HFFc6 (cell line): ENCODE measurements at regions not wholly inside any gene's neighbourhood (a gene's known extent, or its start where the extent isn't known, plus 50 kb on each side); places are given as distances from the start of the nearest gene placed in this dataset.

Experiments used
- DNase-seq: peaks from one replicate; pipeline ENCODE4 v3.0.0-alpha.2; 2018
- H3K27ac Mint-ChIP-seq: 2 replicates; pipeline ENCODE4 v1.8.0; 2020; ENCODE audit warnings: mild to moderate bottlenecking, mixed read lengths
- H3K27me3 Mint-ChIP-seq: 2 replicates; pipeline ENCODE4 v1.8.0; 2021; ENCODE audit warnings: mild to moderate bottlenecking, moderate library complexity, mixed read lengths; ENCODE audit not compliant: insufficient read depth
- H3K36me3 Mint-ChIP-seq: 2 replicates; pipeline ENCODE4 v1.8.0; 2021; ENCODE audit warnings: low read depth, mixed read lengths
- H3K4me1 Mint-ChIP-seq: 2 replicates; pipeline ENCODE4 v1.8.0; 2020; ENCODE audit warnings: low read depth, mixed read lengths
- H3K4me3 Mint-ChIP-seq: 2 replicates; pipeline ENCODE4 v1.8.0; 2020; ENCODE audit warnings: mild to moderate bottlenecking, moderate library complexity, mixed read lengths
- H3K9me3 Mint-ChIP-seq: 2 replicates; pipeline ENCODE4 v1.8.0; 2020; ENCODE audit warnings: mild to moderate bottlenecking, mixed read lengths
- CTCF ChIP-seq: fragments of 200-600 bp; sonication (generic); IDR thresholded peaks from 2 replicates; pipeline ENCODE4 v1.5.0; 2021; ENCODE audit warnings: antibody characterized with exemption, mild to moderate bottlenecking

GRCh38 chr5:6856653-6857052, 143.4 kb downstream of the TENT4A start:
- Mint-ChIP-seq H3K4me3 (no peak overlapping the region), H3K36me3 (0 out of 2 replicates have a peak, but pooled peaks cover 4% of the 10 kb centered on the region), H3K9me3 (peaks cover 39% of the 10 kb centered on the region), H3K27ac (no peak overlapping the region), H3K4me1 (no peaks in the 10 kb centered on the region), H3K27me3 (peaks cover 6% of the 10 kb centered on the region)
- no peak for TF ChIP-seq CTCF
- DNase-seq, result no peak

GRCh38 chr5:6858419-6858818, 145.2 kb downstream of the TENT4A start:
- Mint-ChIP-seq H3K4me1 (no peaks in the 10 kb centered on the region), H3K27ac (no peak overlapping the region), H3K9me3 (peaks cover 30% of the 10 kb centered on the region; the same call in 1 of the 2 replicates), H3K4me3 (no peak overlapping the region), H3K27me3 (peaks cover 6% of the 10 kb centered on the region), H3K36me3 (0 out of 2 replicates have a peak, but pooled peaks cover 4% of the 10 kb centered on the region)
- DNase-seq, result no peak
- TF ChIP-seq CTCF, result no peak

- no peak for DNase-seq
- H3K4me3 Mint-ChIP-seq, result no peak overlapping the region
- peaks cover 6% of the 10 kb centered on the region for H3K27me3 Mint-ChIP-seq
- H3K27ac Mint-ChIP-seq, result no peak overlapping the region
- no peak for TF ChIP-seq CTCF
- peaks cover 24% of the 10 kb centered on the region; the same call in 1 of the 2 replicates for H3K9me3 Mint-ChIP-seq
- H3K4me1 Mint-ChIP-seq, result no peaks in the 10 kb centered on the region
- 0 out of 2 replicates have a peak, but pooled peaks cover under 1% of the 10 kb centered on the region for H3K36me3 Mint-ChIP-seq
These were observed 145.8 kb downstream of the TENT4A start for GRCh38 chr5:6859023-6859422.

GRCh38 chr5:6859951-6860638, 146.9 kb downstream of the TENT4A start:
- Mint-ChIP-seq H3K27ac (no peak overlapping the region), H3K36me3 (no peaks in the 10 kb centered on the region), H3K9me3 (peaks cover 14% of the 10 kb centered on the region; the same call in 1 of the 2 replicates), H3K4me1 (no peaks in the 10 kb centered on the region), H3K4me3 (no peak overlapping the region), H3K27me3 (peaks cover 6% of the 10 kb centered on the region)
- no peak for TF ChIP-seq CTCF
- no peak for DNase-seq

- no peak overlapping the region for H3K27ac Mint-ChIP-seq
These were observed 147.8 kb downstream of the TENT4A start for GRCh38 chr5:6861036-6861435.

More at GRCh38 chr5:6861036-6861435, 147.8 kb downstream of the TENT4A start:
- Mint-ChIP-seq H3K4me3 (no peak overlapping the region), H3K9me3 (peaks cover 11% of the 10 kb centered on the region; the same call in 1 of the 2 replicates), H3K27me3 (peaks cover 6% of the 10 kb centered on the region), H3K4me1 (no peaks in the 10 kb centered on the region), H3K36me3 (no peaks in the 10 kb centered on the region)
- DNase-seq, result no peak
- TF ChIP-seq CTCF, result no peak
